HUES64 (cell line): ENCODE measurements at regions not wholly inside any gene's neighbourhood (a gene's known extent, or its start where the extent isn't known, plus 50 kb on each side); places are given as distances from the start of the nearest gene placed in this dataset.

Experiments used
- H3K27ac ChIP-seq: 2 replicates; pipeline ENCODE4 v1.7.0; 2013; ENCODE audit warnings: low read depth, low read length, inconsistent platforms
- H3K27me3 ChIP-seq: 2 replicates; pipeline ENCODE4 v1.6.1; 2013; ENCODE audit warnings: mild to moderate bottlenecking, low read length; ENCODE audit not compliant: insufficient read depth
- H3K36me3 ChIP-seq: 2 replicates; pipeline ENCODE4 v1.6.1; 2013; ENCODE audit warnings: mild to moderate bottlenecking, low read length; ENCODE audit not compliant: insufficient read depth
- H3K4me1 ChIP-seq: 2 replicates; pipeline ENCODE4 v1.6.1; 2013; ENCODE audit warnings: mild to moderate bottlenecking, low read length, moderate library complexity; ENCODE audit not compliant: insufficient read depth
- H3K4me3 ChIP-seq: 2 replicates; pipeline ENCODE4 v1.5.1; 2013; ENCODE audit warnings: mild to moderate bottlenecking, low read length, moderate library complexity
- H3K9ac ChIP-seq: 2 replicates; pipeline ENCODE4 v1.6.1; 2013; ENCODE audit warnings: mild to moderate bottlenecking, low read depth, low read length
- H3K9me3 ChIP-seq: 2 replicates; pipeline ENCODE4 v1.6.1; 2013; ENCODE audit warnings: low read depth, low read length; ENCODE audit not compliant: insufficient read depth
- WGBS: fragments of 150-250, 120-280 bp; methylation state at CpG from one replicate; pipeline ENCODE4 v1.1.7; 2013; ENCODE audit warnings: missing lambda C conversion rate; 5-methylcytosine and 5-hydroxymethylcytosine counted together

- H3K27ac ChIP-seq: no peak overlapping the region
- H3K9me3 ChIP-seq: no peaks in the 10 kb centered on the region
- H3K36me3 ChIP-seq: no peaks in the 10 kb centered on the region
- no peaks in the 10 kb centered on the region for H3K4me1 ChIP-seq
- no peaks in the 10 kb centered on the region for H3K27me3 ChIP-seq
- no peak overlapping the region for H3K4me3 ChIP-seq
- WGBS: no CpG with 5 or more reads among the region's 1 CpG
- H3K9ac ChIP-seq: no peak overlapping the region
These were observed 815.1 kb downstream of the TLE1 start for GRCh38 chr9:80874276-80874675.

GRCh38 chr9:80873861-80874260 lies 815.5 kb downstream of the TLE1 start:
- no peaks in the 10 kb centered on the region for H3K9me3 ChIP-seq
- no peak overlapping the region for H3K4me3 ChIP-seq
- no peaks in the 10 kb centered on the region for H3K27me3 ChIP-seq
- H3K9ac ChIP-seq: no peak overlapping the region
- no peaks in the 10 kb centered on the region for H3K36me3 ChIP-seq
- WGBS: 93% methylated on average over 2 of the region's 2 CpGs
- H3K4me1 ChIP-seq: no peaks in the 10 kb centered on the region
- H3K27ac ChIP-seq: no peak overlapping the region

- Histone ChIP-seq H3K27me3 (no peaks in the 10 kb centered on the region), H3K9me3 (peaks cover 18% of the 10 kb centered on the region), H3K27ac (no peak overlapping the region), H3K4me1 (no peaks in the 10 kb centered on the region), H3K36me3 (no peaks in the 10 kb centered on the region), H3K9ac (no peak overlapping the region), H3K4me3 (no peak overlapping the region)
These were observed 817.8 kb downstream of the TLE1 start for GRCh38 chr9:80871596-80871995.

- Histone ChIP-seq H3K36me3 (no peaks in the 10 kb centered on the region), H3K4me3 (no peak overlapping the region), H3K9ac (no peak overlapping the region), H3K27me3 (no peaks in the 10 kb centered on the region), H3K4me1 (no peaks in the 10 kb centered on the region), H3K27ac (no peak overlapping the region), H3K9me3 (peaks cover 23% of the 10 kb centered on the region)
These were observed 821.6 kb downstream of the TLE1 start for GRCh38 chr9:80867731-80868130.

GRCh38 chr9:80866576-80867227 lies 822.6 kb downstream of the TLE1 start:
- H3K27me3 ChIP-seq: no peaks in the 10 kb centered on the region
- 90% methylated on average over 1 of the region's 2 CpGs for WGBS

GRCh38 chr9:80866121-80866520 lies 823.2 kb downstream of the TLE1 start:
- H3K4me3 ChIP-seq: no peak overlapping the region
- no peaks in the 10 kb centered on the region for H3K36me3 ChIP-seq
- no peaks in the 10 kb centered on the region for H3K4me1 ChIP-seq
- H3K9me3 ChIP-seq: peaks cover 23% of the 10 kb centered on the region
- H3K27ac ChIP-seq: no peak overlapping the region
- no peak overlapping the region for H3K9ac ChIP-seq
- no peaks in the 10 kb centered on the region for H3K27me3 ChIP-seq

More at GRCh38 chr9:80866576-80867227, 822.6 kb downstream of the TLE1 start:
- Histone ChIP-seq H3K4me1 (no peaks in the 10 kb centered on the region), H3K27ac (no peak overlapping the region), H3K9ac (no peak overlapping the region), H3K9me3 (peaks cover 23% of the 10 kb centered on the region), H3K36me3 (no peaks in the 10 kb centered on the region), H3K4me3 (no peak overlapping the region)

GRCh38 chr9:80843028-80843427 lies 846.3 kb downstream of the TLE1 start:
- H3K4me3 ChIP-seq: no peak overlapping the region
- H3K27me3 ChIP-seq: no peaks in the 10 kb centered on the region
- H3K4me1 ChIP-seq: no peaks in the 10 kb centered on the region
- no peaks in the 10 kb centered on the region for H3K36me3 ChIP-seq
- 100% methylated on average over 1 of the region's 1 CpG for WGBS
- H3K9ac ChIP-seq: no peak overlapping the region
- no peak overlapping the region for H3K27ac ChIP-seq
- no peaks in the 10 kb centered on the region for H3K9me3 ChIP-seq

GRCh38 chr9:80842389-80842788 lies 847.0 kb downstream of the TLE1 start:
- WGBS: 97% methylated on average over 6 of the region's 6 CpGs
- H3K4me3 ChIP-seq: no peak overlapping the region
- no peaks in the 10 kb centered on the region for H3K4me1 ChIP-seq
- H3K9me3 ChIP-seq: no peaks in the 10 kb centered on the region
- H3K36me3 ChIP-seq: no peaks in the 10 kb centered on the region
- no peak overlapping the region for H3K27ac ChIP-seq
- no peaks in the 10 kb centered on the region for H3K27me3 ChIP-seq
- H3K9ac ChIP-seq: no peak overlapping the region

GRCh38 chr9:80841888-80842287 lies 847.5 kb downstream of the TLE1 start:
- H3K36me3 ChIP-seq: no peaks in the 10 kb centered on the region
- no peak overlapping the region for H3K4me3 ChIP-seq
- no peaks in the 10 kb centered on the region for H3K27me3 ChIP-seq
- no peak overlapping the region for H3K9ac ChIP-seq
- 97% methylated on average over 3 of the region's 3 CpGs for WGBS
- no peak overlapping the region for H3K27ac ChIP-seq
- no peaks in the 10 kb centered on the region for H3K9me3 ChIP-seq
- H3K4me1 ChIP-seq: no peaks in the 10 kb centered on the region

- Histone ChIP-seq H3K9me3 (no peaks in the 10 kb centered on the region), H3K36me3 (no peaks in the 10 kb centered on the region), H3K4me1 (0 out of 2 replicates have a peak, but pooled peaks cover 3% of the 10 kb centered on the region), H3K27ac (no peak overlapping the region), H3K9ac (no peak overlapping the region), H3K4me3 (no peak overlapping the region), H3K27me3 (no peaks in the 10 kb centered on the region)
- WGBS: 96% methylated on average over 6 of the region's 6 CpGs
These were observed 849.3 kb downstream of the TLE1 start for GRCh38 chr9:80839821-80840675.

GRCh38 chr9:80836013-80836412 lies 853.3 kb downstream of the TLE1 start:
- H3K4me1 ChIP-seq: 0 out of 2 replicates have a peak, but pooled peaks cover 3% of the 10 kb centered on the region
- no peak overlapping the region for H3K27ac ChIP-seq
- H3K9ac ChIP-seq: no peak overlapping the region
- H3K4me3 ChIP-seq: no peak overlapping the region
- H3K27me3 ChIP-seq: no peaks in the 10 kb centered on the region
- H3K9me3 ChIP-seq: no peaks in the 10 kb centered on the region
- H3K36me3 ChIP-seq: no peaks in the 10 kb centered on the region
